ENCODE measurements at regions not wholly inside any gene's neighbourhood (a gene's known extent, or its start where the extent isn't known, plus 50 kb on each side); places are given as distances from the start of the nearest gene placed in this dataset.

GRCh38 chr15:100786901-100787566 lies 92.6 kb upstream of the ALDH1A3 start:
- no peak for TF ChIP-seq TAF1 (IDR thresholded peaks at IDR 0.05; ENCODE audit: borderline replicate concordance, low read depth, low read length)
- TF ChIP-seq CTCF (IDR thresholded peaks at IDR 0.05 in 2 of 3, conservative IDR thresholded peaks at IDR 0.05 in 1 of 3; ENCODE audit: control insufficient read depth in 2 of 3, extremely low read depth in 1 of 3, insufficient read depth in 1 of 3, low read depth in 3 of 3, low read length in 3 of 3) = no peak
- TF ChIP-seq ZNF274 (IDR thresholded peaks at IDR 0.05; ENCODE audit: insufficient read depth, insufficient read length) = no peak
- TF ChIP-seq EZH2 (IDR thresholded peaks at IDR 0.05; ENCODE audit: borderline replicate concordance, control insufficient read depth, low read depth, low read length) = no peak
- TF ChIP-seq POLR2A (IDR thresholded peaks at IDR 0.05; ENCODE audit: low read depth, low read length) = no peak
- TF ChIP-seq RCOR1 (conservative IDR thresholded peaks at IDR 0.05; ENCODE audit: low read depth, low read length) = no peak
- no peak for TF ChIP-seq RAD21 (IDR thresholded peaks at IDR 0.05; ENCODE audit: insufficient read depth, low read depth, low read length)
- TF ChIP-seq RFX5 (IDR thresholded peaks at IDR 0.05; ENCODE audit: low read depth, low read length) = no peak

Measured in GM12878 (cell line).